H9 (cell line): ENCODE measurements at regions not wholly inside any gene's neighbourhood (a gene's known extent, or its start where the extent isn't known, plus 50 kb on each side); places are given as distances from the start of the nearest gene placed in this dataset.

Experiments
- DNase-seq: peaks from one replicate; pipeline ENCODE4 v3.0.0-alpha.2; 2017
- H2AFZ ChIP-seq: one replicate; pipeline ENCODE4 v1.6.1; 2013; ENCODE audit warnings: mild to moderate bottlenecking, low read length, control low read depth, moderate library complexity
- H2AK5ac ChIP-seq: 2 replicates; pipeline ENCODE4 v1.6.1; 2013; ENCODE audit warnings: low read length, control low read depth, mixed read lengths; ENCODE audit not compliant: insufficient read length
- H2BK120ac ChIP-seq: one replicate; pipeline ENCODE4 v1.6.1; 2013; ENCODE audit warnings: low read depth, mild to moderate bottlenecking, low read length, control low read depth, inconsistent platforms; ENCODE audit not compliant: poor library complexity, severe bottlenecking
- H2BK12ac ChIP-seq: 2 replicates; pipeline ENCODE4 v1.6.1; 2013; ENCODE audit warnings: low read length, control low read depth, mixed read lengths, low read depth; ENCODE audit not compliant: insufficient read length
- H2BK15ac ChIP-seq: 2 replicates; pipeline ENCODE4 v1.6.1; 2013; ENCODE audit warnings: low read depth, low read length, control low read depth
- H2BK20ac ChIP-seq: one replicate; pipeline ENCODE4 v1.6.1; 2013; ENCODE audit warnings: low read depth, mild to moderate bottlenecking, low read length, control low read depth, inconsistent platforms; ENCODE audit not compliant: poor library complexity, severe bottlenecking
- H2BK5ac ChIP-seq: 2 replicates; pipeline ENCODE4 v1.6.1; 2013; ENCODE audit warnings: low read length, control low read depth, mixed read lengths; ENCODE audit not compliant: insufficient read length
- H3K14ac ChIP-seq: 2 replicates; pipeline ENCODE4 v1.6.1; 2013; ENCODE audit warnings: low read length, control low read depth; ENCODE audit not compliant: insufficient read depth
- H3K18ac ChIP-seq: 2 replicates; pipeline ENCODE4 v1.6.1; 2013; ENCODE audit warnings: low read depth, mild to moderate bottlenecking, mixed read lengths, low read length, control low read depth; ENCODE audit not compliant: insufficient read length
- H3K23ac ChIP-seq: 2 replicates; pipeline ENCODE4 v1.6.1; 2013; ENCODE audit warnings: low read length, control low read depth, mixed read lengths, low read depth; ENCODE audit not compliant: insufficient read length
- H3K23me2 ChIP-seq: 2 replicates; pipeline ENCODE4 v1.6.1; 2013; ENCODE audit warnings: low read depth, mild to moderate bottlenecking, mixed read lengths, low read length, control low read depth; ENCODE audit not compliant: insufficient read length, poor library complexity, severe bottlenecking
- H3K27ac ChIP-seq: 2 replicates; pipeline ENCODE4 v1.5.1; 2013; ENCODE audit warnings: low read length, control low read depth, mixed read lengths, low read depth; ENCODE audit not compliant: insufficient read length
- H3K27me3 ChIP-seq: 2 replicates; pipeline ENCODE4 v1.6.1; 2013; ENCODE audit warnings: low read length, control low read depth, inconsistent platforms; ENCODE audit not compliant: insufficient read depth
- H3K4ac ChIP-seq: 2 replicates; pipeline ENCODE4 v1.6.1; 2013; ENCODE audit warnings: low read depth, mild to moderate bottlenecking, control low read depth, inconsistent platforms, low read length, moderate library complexity
- H3K4me1 ChIP-seq: 2 replicates; pipeline ENCODE4 v1.6.1; 2013; ENCODE audit warnings: low read length, control low read depth, inconsistent platforms; ENCODE audit not compliant: insufficient read depth
- H3K4me2 ChIP-seq: 2 replicates; pipeline ENCODE4 v1.6.1; 2013; ENCODE audit warnings: low read length, control low read depth, mixed read lengths; ENCODE audit not compliant: insufficient read length, insufficient read depth
- H3K56ac ChIP-seq: 2 replicates; pipeline ENCODE4 v1.6.1; 2013; ENCODE audit warnings: low read depth, mild to moderate bottlenecking, mixed read lengths, low read length, control low read depth; ENCODE audit not compliant: insufficient read length
- H3K79me1 ChIP-seq: 2 replicates; pipeline ENCODE4 v1.6.1; 2013; ENCODE audit warnings: low read depth, mild to moderate bottlenecking, moderate library complexity, low read length, control low read depth, inconsistent platforms; ENCODE audit not compliant: insufficient read depth, poor library complexity, severe bottlenecking
- H3K79me2 ChIP-seq: 2 replicates; pipeline ENCODE4 v1.6.1; 2013; ENCODE audit warnings: low read length, control low read depth, inconsistent platforms; ENCODE audit not compliant: insufficient read depth
- H3K9ac ChIP-seq: 2 replicates; pipeline ENCODE4 v1.6.1; 2013; ENCODE audit warnings: low read length, control low read depth, mixed read lengths; ENCODE audit not compliant: insufficient read length; ENCODE audit errors: extremely low read depth
- H3K9me3 ChIP-seq: one replicate; pipeline ENCODE4 v1.6.1; 2013; ENCODE audit warnings: low read depth, low read length, inconsistent platforms; ENCODE audit not compliant: control insufficient read depth
- H3T11ph ChIP-seq: one replicate; pipeline ENCODE4 v1.6.1; 2013; ENCODE audit warnings: mild to moderate bottlenecking, low read length, control low read depth, inconsistent platforms
- H4K20me1 ChIP-seq: one replicate; pipeline ENCODE4 v1.6.1; 2013; ENCODE audit not compliant: control insufficient read depth, insufficient read length, insufficient read depth
- H4K5ac ChIP-seq: 2 replicates; pipeline ENCODE4 v1.6.1; 2013; ENCODE audit warnings: low read depth, mild to moderate bottlenecking, mixed read lengths, low read length, control low read depth; ENCODE audit not compliant: insufficient read length
- H4K8ac ChIP-seq: replicated peaks from 2 replicates; pipeline ENCODE4 v1.6.1; 2013; ENCODE audit warnings: low read length, control low read depth, mixed read lengths, low read depth; ENCODE audit not compliant: insufficient read length
- H4K91ac ChIP-seq: 2 replicates; pipeline ENCODE4 v1.6.1; 2013; ENCODE audit warnings: low read depth, mild to moderate bottlenecking, moderate library complexity, mixed read lengths, low read length, control low read depth; ENCODE audit not compliant: insufficient read length
- H3K27ac Mint-ChIP-seq, 3 experiments: 2 replicates in 2 of 3; 3 replicates in 1 of 3; pipeline ENCODE4 v1.8.0; 2020 to 2021; ENCODE audit warnings: mixed read lengths in 3 of 3, mild to moderate bottlenecking in 1 of 3, moderate library complexity in 1 of 3
- H3K27me3 Mint-ChIP-seq: 2 replicates; pipeline ENCODE4 v1.8.0; 2021; ENCODE audit warnings: low read depth, mild to moderate bottlenecking, moderate library complexity, mixed read lengths
- H3K36me3 Mint-ChIP-seq, 3 experiments: 2 replicates in 2 of 3; 3 replicates in 1 of 3; pipeline ENCODE4 v1.8.0; 2020 to 2021; ENCODE audit warnings: low read depth in 3 of 3, mixed read lengths in 3 of 3; ENCODE audit not compliant: insufficient read depth in 1 of 3
- H3K4me1 Mint-ChIP-seq, 2 experiments: 2 replicates each; pipeline ENCODE4 v1.8.0; 2020; ENCODE audit warnings: mixed read lengths in 2 of 2
- H3K4me3 Mint-ChIP-seq, 2 experiments: 2 replicates in 1 of 2; 3 replicates in 1 of 2; pipeline ENCODE4 v1.8.0; 2020 to 2021; ENCODE audit warnings: mild to moderate bottlenecking in 2 of 2, mixed read lengths in 2 of 2, moderate library complexity in 1 of 2
- H3K9me3 Mint-ChIP-seq, 2 experiments: 2 replicates in 1 of 2; 3 replicates in 1 of 2; pipeline ENCODE4 v1.8.0; 2020; ENCODE audit warnings: mild to moderate bottlenecking in 2 of 2, mixed read lengths in 2 of 2, moderate library complexity in 1 of 2
- CTCF ChIP-seq: fragments of 200-600 bp; sonication (generic); conservative IDR thresholded peaks from 3 replicates; pipeline ENCODE4 v1.8.0; 2021; ENCODE audit warnings: antibody characterized with exemption, mild to moderate bottlenecking
- WGBS: extraction: QIAGEN DNeasy Blood & Tissue Kit; methylation state at CpG from one replicate; pipeline ENCODE4 v1.1.7; 2013; ENCODE audit warnings: missing lambda C conversion rate, low lambda C conversion rate, mixed read lengths; ENCODE audit not compliant: insufficient read length; ENCODE audit errors: extremely low coverage; 5-methylcytosine and 5-hydroxymethylcytosine counted together

GRCh38 chr6:66538551-66539135, 831.6 kb upstream of the EYS start:
- Histone ChIP-seq H2BK20ac (no peak overlapping the region), H2BK120ac (no peak overlapping the region), H2BK5ac (no peak overlapping the region), H3K23me2 (no peaks in the 10 kb centered on the region), H3K14ac (no peak overlapping the region), H4K8ac (no peak overlapping the region), H4K20me1 (no peaks in the 10 kb centered on the region), H3K9ac (no peak overlapping the region), H3K23ac (no peak overlapping the region), H3T11ph (no peak overlapping the region), H4K91ac (no peak overlapping the region), H3K27me3 (no peaks in the 10 kb centered on the region), H4K5ac (no peak overlapping the region), H2BK12ac (no peak overlapping the region), H3K4me2 (no peak overlapping the region), H3K9me3 (no peaks in the 10 kb centered on the region), H3K27ac (no peak overlapping the region), H3K4me1 (no peaks in the 10 kb centered on the region), H3K18ac (no peak overlapping the region), H2BK15ac (no peak overlapping the region), H3K79me2 (no peaks in the 10 kb centered on the region), H3K79me1 (no peaks in the 10 kb centered on the region), H3K4ac (no peak overlapping the region), H2AFZ (no peak overlapping the region), H2AK5ac (no peak overlapping the region), H3K56ac (no peak overlapping the region)
- peaks cover 9 to 16% of the 10 kb centered on the region in 2 experiments; a peak in 4 of 5 replicates for H3K9me3 Mint-ChIP-seq
- peaks cover 0 to 12% (median 4%) of the 10 kb centered on the region in 3 experiments; a peak in 3 of 7 replicates for H3K36me3 Mint-ChIP-seq
- no peak overlapping the region for H3K4me3 Mint-ChIP-seq
- DNase-seq: no peak
- no CpG with 5 or more reads among the region's 1 CpG for WGBS
- no peak overlapping the region for H3K27ac Mint-ChIP-seq
- H3K4me1 Mint-ChIP-seq: no peaks in the 10 kb centered on the region
- no peaks in the 10 kb centered on the region; the same call in 1 of the 2 replicates for H3K27me3 Mint-ChIP-seq
- TF ChIP-seq CTCF: no peak
